ENCODE measurements at regions not wholly inside any gene's neighbourhood (a gene's known extent, or its start where the extent isn't known, plus 50 kb on each side); places are given as distances from the start of the nearest gene placed in this dataset.

GRCh38 chr14:26281280-26281998 lies 316.4 kb downstream of the NOVA1 start:
- Histone ChIP-seq H3K27me3 (no peaks in the 10 kb centered on the region), H3K4me1 (no peaks in the 10 kb centered on the region), H3K4me3 (ENCODE audit: low read depth, low read length) (no peak overlapping the region), H3K36me3 (no peaks in the 10 kb centered on the region), H3K9me3 (no peaks in the 10 kb centered on the region)
- no peak for TF ChIP-seq CTCF (IDR thresholded peaks at IDR 0.05; ENCODE audit: low read depth, low read length)
- DNase-seq: no peak

GRCh38 chr14:26276757-26277156 lies 321.1 kb downstream of the NOVA1 start:
- Histone ChIP-seq H3K4me1 (no peaks in the 10 kb centered on the region), H3K27me3 (no peaks in the 10 kb centered on the region), H3K36me3 (no peaks in the 10 kb centered on the region), H3K9me3 (no peaks in the 10 kb centered on the region), H3K4me3 (ENCODE audit: low read depth, low read length) (no peak overlapping the region)
- TF ChIP-seq CTCF (IDR thresholded peaks at IDR 0.05; ENCODE audit: low read depth, low read length): 0 out of 2 replicates have a peak, but pooled peaks have one; percentile 15
- DNase-seq: no peak

GRCh38 chr14:26265170-26265685 lies 332.6 kb downstream of the NOVA1 start:
- H3K36me3 ChIP-seq: no peaks in the 10 kb centered on the region
- H3K4me1 ChIP-seq: no peaks in the 10 kb centered on the region
- TF ChIP-seq CTCF (IDR thresholded peaks at IDR 0.05; ENCODE audit: low read depth, low read length): no peak
- H3K9me3 ChIP-seq: no peaks in the 10 kb centered on the region
- H3K4me3 ChIP-seq (ENCODE audit: low read depth, low read length): no peak overlapping the region
- DNase-seq: no peak
- H3K27me3 ChIP-seq: no peaks in the 10 kb centered on the region

- H3K27me3 ChIP-seq: no peaks in the 10 kb centered on the region
- H3K36me3 ChIP-seq: no peaks in the 10 kb centered on the region
- H3K9me3 ChIP-seq: no peaks in the 10 kb centered on the region
- DNase-seq: no peak
- H3K4me1 ChIP-seq: no peaks in the 10 kb centered on the region
- no peak overlapping the region for H3K4me3 ChIP-seq (ENCODE audit: low read depth, low read length)
- no peak for TF ChIP-seq CTCF (IDR thresholded peaks at IDR 0.05; ENCODE audit: low read depth, low read length)
These were observed 336.3 kb downstream of the NOVA1 start for GRCh38 chr14:26261368-26262122.

- DNase-seq: no peak
- Histone ChIP-seq H3K27me3 (no peaks in the 10 kb centered on the region), H3K36me3 (no peaks in the 10 kb centered on the region), H3K9me3 (no peaks in the 10 kb centered on the region), H3K4me3 (ENCODE audit: low read depth, low read length) (no peak overlapping the region), H3K4me1 (no peaks in the 10 kb centered on the region)
- 0 out of 2 replicates have a peak, but pooled peaks have one; percentile 7 for TF ChIP-seq CTCF (IDR thresholded peaks at IDR 0.05; ENCODE audit: low read depth, low read length)
These were observed 342.6 kb downstream of the NOVA1 start for GRCh38 chr14:26255213-26255612.

- DNase-seq: no peak
- Histone ChIP-seq H3K4me3 (ENCODE audit: low read depth, low read length) (no peak overlapping the region), H3K9me3 (no peaks in the 10 kb centered on the region), H3K4me1 (no peaks in the 10 kb centered on the region), H3K27me3 (no peaks in the 10 kb centered on the region), H3K36me3 (no peaks in the 10 kb centered on the region)
- no peak for TF ChIP-seq CTCF (IDR thresholded peaks at IDR 0.05; ENCODE audit: low read depth, low read length)
These were observed 345.7 kb downstream of the NOVA1 start for GRCh38 chr14:26252176-26252575.

Measured in BE2C (cell line).